ENCODE measurements at regions not wholly inside any gene's neighbourhood (a gene's known extent, or its start where the extent isn't known, plus 50 kb on each side); places are given as distances from the start of the nearest gene placed in this dataset.

GRCh38 chr20:39136798-39137197, 174.7 kb downstream of the DHX35 start:
- CTCF ChIA-PET: no interaction called here

GRCh38 chr20:39135885-39136544, 173.9 kb downstream of the DHX35 start:
- Histone ChIP-seq H3K79me2 (ENCODE audit: low read length) (no peaks in the 10 kb centered on the region), H3K9ac (ENCODE audit: low read length) (no peak overlapping the region), H3K36me3 (ENCODE audit: low read depth, low read length) (no peaks in the 10 kb centered on the region), H3K27ac (ENCODE audit: low read length) (no peak overlapping the region), H3K9me2 (replicated peaks; ENCODE audit: low read length) (no peaks in the 10 kb centered on the region), H3K9me3 (ENCODE audit: low read length) (no peaks in the 10 kb centered on the region), H3K4me3 (ENCODE audit: low read length) (no peak overlapping the region), H3K27me3 (ENCODE audit: low read length) (peaks cover 17% of the 10 kb centered on the region; the same call in 1 of the 2 replicates), H3K4me1 (ENCODE audit: insufficient read depth, low read length) (no peaks in the 10 kb centered on the region), H2AFZ (ENCODE audit: low read length) (no peak overlapping the region), H3K4me2 (ENCODE audit: low read length) (no peak overlapping the region), H4K20me1 (ENCODE audit: low read length) (no peaks in the 10 kb centered on the region), H3F3A (ENCODE audit: low read length, unreplicated experiment) (no peaks in the 10 kb centered on the region)
- ChIA-PET POLR2A (ENCODE audit: unreplicated experiment) (no interaction called here), CTCF (no interaction called here)
- intact Hi-C loops (cut with micrococcal nuclease): no loop called here
- TF ChIP-seq CTCF (conservative IDR thresholded peaks at IDR 0.05; ENCODE audit: low read depth, low read length) (no peak), EZH2 (IDR thresholded peaks at IDR 0.05; ENCODE audit: low read length, unreplicated experiment) (no peak), EZH2phosphoT487 (IDR thresholded peaks at IDR 0.05; ENCODE audit: borderline replicate concordance, low read length) (no peak)
- DNase-seq (no peak), ATAC-seq (no peak)
- no TSS peak for BruUV-seq (replicated peaks)

More at GRCh38 chr20:39136798-39137197, 174.7 kb downstream of the DHX35 start:
- Histone ChIP-seq H3K4me3 (ENCODE audit: low read length) (no peak overlapping the region), H2AFZ (ENCODE audit: low read length) (no peak overlapping the region), H3K9me2 (replicated peaks; ENCODE audit: low read length) (no peaks in the 10 kb centered on the region), H3K27ac (ENCODE audit: low read length) (no peak overlapping the region), H3K9ac (ENCODE audit: low read length) (no peak overlapping the region), H4K20me1 (ENCODE audit: low read length) (no peaks in the 10 kb centered on the region), H3K36me3 (ENCODE audit: low read depth, low read length) (no peaks in the 10 kb centered on the region), H3K4me1 (ENCODE audit: insufficient read depth, low read length) (no peaks in the 10 kb centered on the region), H3K79me2 (ENCODE audit: low read length) (no peaks in the 10 kb centered on the region), H3K4me2 (ENCODE audit: low read length) (no peak overlapping the region), H3K27me3 (ENCODE audit: low read length) (peaks cover 24% of the 10 kb centered on the region), H3K9me3 (ENCODE audit: low read length) (no peaks in the 10 kb centered on the region), H3F3A (ENCODE audit: low read length, unreplicated experiment) (no peaks in the 10 kb centered on the region)
- POLR2A ChIA-PET (ENCODE audit: unreplicated experiment): no interaction called here
- intact Hi-C loops (cut with micrococcal nuclease): no loop called here
- ATAC-seq: no peak
- DNase-seq: no peak
- TF ChIP-seq EZH2 (IDR thresholded peaks at IDR 0.05; ENCODE audit: low read length, unreplicated experiment) (no peak), CTCF (conservative IDR thresholded peaks at IDR 0.05; ENCODE audit: low read depth, low read length) (no peak), EZH2phosphoT487 (IDR thresholded peaks at IDR 0.05; ENCODE audit: borderline replicate concordance, low read length) (no peak)
- no TSS peak for BruUV-seq (replicated peaks)

- ChIA-PET CTCF (no interaction called here), POLR2A (ENCODE audit: unreplicated experiment) (no interaction called here)
- Histone ChIP-seq H3K36me3 (ENCODE audit: low read depth, low read length) (no peaks in the 10 kb centered on the region), H3F3A (ENCODE audit: low read length, unreplicated experiment) (no peaks in the 10 kb centered on the region), H4K20me1 (ENCODE audit: low read length) (no peaks in the 10 kb centered on the region), H3K9ac (ENCODE audit: low read length) (no peak overlapping the region), H2AFZ (ENCODE audit: low read length) (no peak overlapping the region), H3K27ac (ENCODE audit: low read length) (no peak overlapping the region), H3K4me2 (ENCODE audit: low read length) (no peak overlapping the region), H3K79me2 (ENCODE audit: low read length) (no peaks in the 10 kb centered on the region), H3K9me3 (ENCODE audit: low read length) (no peaks in the 10 kb centered on the region), H3K9me2 (replicated peaks; ENCODE audit: low read length) (no peaks in the 10 kb centered on the region), H3K4me1 (ENCODE audit: insufficient read depth, low read length) (no peaks in the 10 kb centered on the region), H3K4me3 (ENCODE audit: low read length) (no peak overlapping the region), H3K27me3 (ENCODE audit: low read length) (0 out of 2 replicates have a peak, but pooled peaks cover 5% of the 10 kb centered on the region)
- DNase-seq (no peak), ATAC-seq (no peak)
- intact Hi-C loops (cut with micrococcal nuclease): no loop called here
- no TSS peak for BruUV-seq (replicated peaks)
- TF ChIP-seq EZH2phosphoT487 (IDR thresholded peaks at IDR 0.05; ENCODE audit: borderline replicate concordance, low read length) (no peak), EZH2 (IDR thresholded peaks at IDR 0.05; ENCODE audit: low read length, unreplicated experiment) (no peak), CTCF (conservative IDR thresholded peaks at IDR 0.05; ENCODE audit: low read depth, low read length) (no peak)
These were observed 171.1 kb downstream of the DHX35 start for GRCh38 chr20:39133201-39133600.
